ENCODE measurements at regions not wholly inside any gene's neighbourhood (a gene's known extent, or its start where the extent isn't known, plus 50 kb on each side); places are given as distances from the start of the nearest gene placed in this dataset.

- TF ChIP-seq CTCF (IDR thresholded peaks at IDR 0.05 in 4 of 5, conservative IDR thresholded peaks at IDR 0.05 in 1 of 5) (no peak), POLR2A (IDR thresholded peaks at IDR 0.05) (no peak)
Observed at GRCh38 chr11:110837603-110838002, 125.4 kb upstream of the ARHGAP20 start.
